DND-41 (cell line): ENCODE measurements at regions not wholly inside any gene's neighbourhood (a gene's known extent, or its start where the extent isn't known, plus 50 kb on each side); places are given as distances from the start of the nearest gene placed in this dataset.
"Not testable (repeated sequence)": the region's sequence is repeated elsewhere in the genome, so short reads cannot be mapped to it uniquely, and the experiment has no call there.

Source experiments
- ATAC-seq: fragments of 200-7000 bp; cut with Tn5 transposase; 3 replicates; pipeline ENCODE4 v1.9.1; 2021; ENCODE audit warnings: low read depth; ENCODE audit not compliant: insufficient read depth
- DNase-seq: peaks from one replicate; pipeline ENCODE4 v3.0.0-alpha.2; 2020
- H2AFZ ChIP-seq: 2 replicates; pipeline ENCODE4 v1.6.0; 2012; ENCODE audit warnings: low read depth, low read length
- H3K27ac ChIP-seq: 2 replicates; pipeline ENCODE4 v1.5.1; 2012; ENCODE audit warnings: low read length, inconsistent platforms
- H3K27me3 ChIP-seq: fragments of 200-600 bp; sonication (generic); 2 replicates; pipeline ENCODE4 v1.6.0; 2012; ENCODE audit warnings: low read length, mild to moderate bottlenecking, inconsistent platforms; ENCODE audit not compliant: insufficient read depth, poor library complexity
- H3K36me3 ChIP-seq: 2 replicates; pipeline ENCODE4 v1.5.1; 2012; ENCODE audit warnings: low read length, inconsistent platforms; ENCODE audit not compliant: insufficient read depth
- H3K4me1 ChIP-seq: 2 replicates; pipeline ENCODE4 v1.5.1; 2012; ENCODE audit warnings: mild to moderate bottlenecking, low read length; ENCODE audit not compliant: insufficient read depth
- H3K4me2 ChIP-seq: 2 replicates; pipeline ENCODE4 v1.6.0; 2012; ENCODE audit warnings: mild to moderate bottlenecking, moderate library complexity, low read length, inconsistent platforms; ENCODE audit not compliant: insufficient read depth
- H3K4me3 ChIP-seq, 2 experiments: fragments of 200-600 bp in 1 of 2; shearing (Covaris generic) in 1 of 2; 2 replicates each; pipeline ENCODE4 v1.5.1; 2012 to 2016; ENCODE audit warnings: inconsistent platforms in 2 of 2, low read length in 2 of 2, mild to moderate bottlenecking in 2 of 2, low read depth in 1 of 2, moderate library complexity in 1 of 2
- H3K79me2 ChIP-seq: 2 replicates; pipeline ENCODE4 v1.6.0; 2012; ENCODE audit warnings: low read length, inconsistent platforms; ENCODE audit not compliant: insufficient read depth
- H3K9ac ChIP-seq: 2 replicates; pipeline ENCODE4 v1.6.0; 2012; ENCODE audit warnings: low read depth, mild to moderate bottlenecking, inconsistent platforms, low read length, moderate library complexity
- H3K9me3 ChIP-seq: 2 replicates; pipeline ENCODE4 v1.5.1; 2012; ENCODE audit warnings: low read length, moderate library complexity, mild to moderate bottlenecking, inconsistent platforms; ENCODE audit not compliant: insufficient read depth, severe bottlenecking
- H4K20me1 ChIP-seq: 2 replicates; pipeline ENCODE4 v1.6.0; 2012; ENCODE audit warnings: low read length; ENCODE audit not compliant: insufficient read depth
- CTCF ChIP-seq: IDR thresholded peaks from 2 replicates; pipeline ENCODE4 v1.5.1; 2012; ENCODE audit warnings: borderline replicate concordance, low read length, moderate library complexity, mild to moderate bottlenecking; ENCODE audit not compliant: poor library complexity, severe bottlenecking; ENCODE audit errors: extremely low read depth
- EZH2 ChIP-seq: IDR thresholded peaks from 3 replicates; pipeline ENCODE4 v1.6.1; 2012; ENCODE audit warnings: borderline replicate concordance, low read depth, mild to moderate bottlenecking, moderate library complexity, low read length, inconsistent platforms; ENCODE audit not compliant: severe bottlenecking

GRCh38 chr2:161488131-161488699 is 72.1 kb downstream of the TBR1 start:
- no peak for TF ChIP-seq CTCF
- TF ChIP-seq EZH2 = no peak
- Histone ChIP-seq H4K20me1 (no peaks in the 10 kb centered on the region), H3K9me3 (no peaks in the 10 kb centered on the region), H3K9ac (no peak overlapping the region), H3K4me2 (no peak overlapping the region), H3K4me1 (no peaks in the 10 kb centered on the region), H3K27ac (no peak overlapping the region), H3K79me2 (no peaks in the 10 kb centered on the region), H3K36me3 (no peaks in the 10 kb centered on the region), H2AFZ (no peak overlapping the region), H3K27me3 (no peaks in the 10 kb centered on the region), H3K4me3 (no peak overlapping the region)
- no peak for DNase-seq
- ATAC-seq = no peak

- no peak overlapping the region for H3K27ac ChIP-seq
- no peak for ATAC-seq
- H2AFZ ChIP-seq = no peak overlapping the region
Observed at GRCh38 chr2:161488879-161489278, 72.8 kb downstream of the TBR1 start.

DNA sequence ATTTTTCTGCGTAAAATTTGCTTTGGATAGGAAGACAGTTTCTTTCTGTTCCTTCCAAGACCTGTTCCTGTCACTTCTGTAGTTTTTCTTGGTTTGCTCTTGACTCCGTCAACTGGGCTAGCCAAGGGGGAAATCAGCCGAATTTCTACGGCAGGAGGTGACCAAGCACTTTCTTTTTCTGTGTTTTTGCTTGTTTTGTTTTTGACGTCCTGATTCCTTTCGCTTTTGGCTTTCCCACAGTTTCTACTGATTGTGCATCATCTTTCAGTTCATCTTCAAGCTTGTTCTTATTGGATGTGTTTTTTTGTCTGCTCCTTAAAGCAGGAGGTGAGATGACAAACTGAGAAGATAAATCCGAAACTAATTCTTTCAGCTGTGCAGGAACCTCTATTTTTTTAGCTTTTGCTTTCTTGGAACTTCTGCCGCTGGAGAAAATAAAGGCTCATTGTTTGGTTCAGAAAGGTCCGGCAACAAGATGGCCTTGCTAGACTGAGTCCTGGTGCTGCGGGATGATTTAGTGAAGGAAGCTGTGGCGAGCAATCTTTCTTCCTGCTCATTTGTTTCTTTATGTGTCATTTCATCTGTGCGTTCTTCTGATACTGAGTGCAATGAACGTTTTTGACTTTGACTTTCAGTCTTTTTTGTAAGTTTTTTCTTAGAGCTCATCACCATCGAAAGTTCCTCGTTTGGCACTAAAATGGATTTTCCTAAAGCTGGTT is 85.0 kb downstream of the TBR1 start:
- H3K4me3 ChIP-seq = peak overlapping the region in 1 of 2 experiments; percentile 53; a peak in 3 of 4 replicates
- H3K36me3 ChIP-seq, H3K4me1 ChIP-seq, H3K9me3 ChIP-seq, H3K27me3 ChIP-seq, H4K20me1 ChIP-seq, H3K79me2 ChIP-seq: not testable (repeated sequence)
- peak overlapping the region; percentile 64 for H3K4me2 ChIP-seq
- peak; percentile 6 for TF ChIP-seq CTCF
- DNase-seq = peak; percentile 43
- ATAC-seq = peak; percentile 71
- H3K9ac ChIP-seq = peak overlapping the region; percentile 34; the same call in 1 of the 2 replicates
- H3K27ac ChIP-seq = peak overlapping the region; percentile 47; the same call in 1 of the 2 replicates
- peak overlapping the region; percentile 73 for H2AFZ ChIP-seq

More at GRCh38 chr2:161488879-161489278, 72.8 kb downstream of the TBR1 start:
- H3K4me1 ChIP-seq = no peaks in the 10 kb centered on the region
- no peak overlapping the region for H3K9ac ChIP-seq
- no peaks in the 10 kb centered on the region for H3K79me2 ChIP-seq
- TF ChIP-seq CTCF = no peak
- TF ChIP-seq EZH2 = no peak
- DNase-seq = no peak
- H3K9me3 ChIP-seq = no peaks in the 10 kb centered on the region
- no peaks in the 10 kb centered on the region for H3K27me3 ChIP-seq
- H3K4me2 ChIP-seq = no peak overlapping the region
- H3K4me3 ChIP-seq = no peak overlapping the region
- no peaks in the 10 kb centered on the region for H4K20me1 ChIP-seq
- no peaks in the 10 kb centered on the region for H3K36me3 ChIP-seq

- not testable (repeated sequence) for H3K79me2 ChIP-seq, H3K27ac ChIP-seq, H3K4me3 ChIP-seq, H3K9ac ChIP-seq, DNase-seq, H3K4me2 ChIP-seq, H3K4me1 ChIP-seq, H2AFZ ChIP-seq, ATAC-seq, H4K20me1 ChIP-seq, H3K9me3 ChIP-seq, H3K36me3 ChIP-seq, H3K27me3 ChIP-seq
Observed at GRCh38 chr2:161502279-161502678, 86.2 kb downstream of the TBR1 start.

- not testable (repeated sequence) for H3K79me2 ChIP-seq, H3K9me3 ChIP-seq, H3K4me3 ChIP-seq, H2AFZ ChIP-seq, DNase-seq, H3K4me1 ChIP-seq, ATAC-seq, H3K27me3 ChIP-seq, H4K20me1 ChIP-seq, H3K36me3 ChIP-seq, H3K9ac ChIP-seq, H3K4me2 ChIP-seq, H3K27ac ChIP-seq
Observed at GRCh38 chr2:161504628-161505289, 88.7 kb downstream of the TBR1 start.

GRCh38 chr2:161505466-161505865 is 89.4 kb downstream of the TBR1 start:
- H3K9me3 ChIP-seq, H3K79me2 ChIP-seq, H2AFZ ChIP-seq, H3K27me3 ChIP-seq, H3K4me1 ChIP-seq, ATAC-seq, H3K9ac ChIP-seq, DNase-seq, H4K20me1 ChIP-seq, H3K36me3 ChIP-seq, H3K4me2 ChIP-seq, H3K4me3 ChIP-seq, H3K27ac ChIP-seq: not testable (repeated sequence)
